Heart left ventricle (tissue), 16 donors: ENCODE measurements at regions not wholly inside any gene's neighbourhood (a gene's known extent, or its start where the extent isn't known, plus 50 kb on each side); places are given as distances from the start of the nearest gene placed in this dataset.

ENCODE experiments used
- ATAC-seq, 4 donors: fragments of 200-7000 bp; cut with Tn5 transposase; one replicate each; pipeline ENCODE4 v1.9.1; 2020 to 2022; ENCODE audit warnings: moderate library complexity in 4 of 4, mild to moderate bottlenecking in 3 of 4, moderate number of reproducible peaks in 1 of 4
- DNase-seq, 5 donors: peaks; one replicate each; pipeline ENCODE4 v3.0.0-alpha.2; 2020
- H3K27ac ChIP-seq, 12 donors: fragments of 200-600 bp; sonication (generic) in 4 of 12; one replicate each; pipeline versions ENCODE4 v1.5.0 to v1.8.0; 2016 to 2022; ENCODE audit warnings: mild to moderate bottlenecking in 2 of 12
- H3K27me3 ChIP-seq, 9 donors: fragments of 200-600 bp; sonication (generic) in 2 of 9; one replicate each; pipeline versions ENCODE4 v1.5.1 to v1.8.0; 2016 to 2022; ENCODE audit warnings: mild to moderate bottlenecking in 3 of 9
- H3K36me3 ChIP-seq, 9 donors: fragments of 200-600 bp; sonication (generic) in 2 of 9; one replicate each; pipeline versions ENCODE4 v1.5.0 to v1.8.0; 2018 to 2022; ENCODE audit warnings: mild to moderate bottlenecking in 2 of 9
- H3K4me1 ChIP-seq, 12 donors: fragments of 200-600 bp; sonication (generic) in 4 of 12; one replicate each; pipeline versions ENCODE4 v1.5.0 to v1.8.0; 2016 to 2022; ENCODE audit warnings: mild to moderate bottlenecking in 3 of 12
- H3K4me3 ChIP-seq, 12 donors: fragments of 200-600 bp; sonication (generic) in 4 of 12; one replicate each; pipeline versions ENCODE4 v1.5.0 to v1.8.0; 2017 to 2022; ENCODE audit warnings: mild to moderate bottlenecking in 9 of 12, moderate library complexity in 4 of 12
- H3K9me3 ChIP-seq, 12 donors: fragments of 200-600 bp; sonication (generic) in 4 of 12; one replicate each; pipeline versions ENCODE4 v1.5.0 to v1.8.0; 2016 to 2022; ENCODE audit warnings: mild to moderate bottlenecking in 1 of 12
- CTCF ChIP-seq, 12 donors: fragments of 200-600 bp; sonication (generic) in 4 of 12; IDR thresholded peaks; one replicate each; pipeline versions ENCODE4 v1.5.0 to v1.8.0; 2018 to 2022; ENCODE audit warnings: antibody characterized with exemption in 12 of 12, mild to moderate bottlenecking in 5 of 12
- POLR2A ChIP-seq, 2 donors: fragments of 450-650 bp; IDR thresholded peaks; one replicate each; pipeline ENCODE4 v1.6.1; 2017; ENCODE audit warnings: antibody characterized with exemption in 2 of 2, mild to moderate bottlenecking in 2 of 2, moderate library complexity in 2 of 2
- WGBS, 4 donors: extraction: QIAGEN DNeasy Blood & Tissue Kit in 2 of 4; methylation state at CpG; one replicate each; pipeline versions ENCODE4 v1.1.5 to v1.1.7; 2013 to 2018; 5-methylcytosine and 5-hydroxymethylcytosine counted together
- intact Hi-C, 10 donors: fragments of 100-400 bp; cut with DNase I; formaldehyde crosslinking; loops; one replicate each; pipeline versions ENCODE4 v1.11.1 to v1.14.2; 2022
- donor health status: ischemic (EF 13 %, LVEDD 7.1; RV severe dilation, severe dysfunction).
- donor health status: healthy with polysubstance abuse.
- donor health status: DM: no; HTN: yes; CAD: no.
- donor health status: DM: no; HTN: no; CAD: no.
- donor health status: ischemic (EF 25% LVEDD 6.9; RV normal size, moderate dysfunction).
- donor health status: ischemic (EF 25% LVEDD 5.7; RV mildly dilated, moderate dysfunction).
- donor health status: healthy.
- donor health status: DM: yes; HTN: yes; CAD: no.
- donor health status: ischemic (EF 35%, LVEDD 5.7; RV mildly dilated, moderate dysfunction).
- donor health status: nonischemic (EF 11% LVEDD 7.7; RV severe dilation, severe dysfunction).
- donor health status: DM: yes; HTN: yes; CAD: no.
- donor health status: PGD.
- donor health status: ischemic (EF 29% LVEDD 5.4; RV normal size, mild dysfunction).
- donor health status: nonischemic (EF 23%, LVEDD 6.1; RV moderate dilation, normal function).

GRCh38 chr1:14120895-14121294 lies 420.9 kb downstream of the PRDM2 start:
- intact Hi-C loops = no loop called here
- DNase-seq = no peak

GRCh38 chr1:14128096-14128495 lies 428.1 kb downstream of the PRDM2 start:
- Histone ChIP-seq H3K36me3 (no peaks in the 10 kb centered on the region), H3K27ac (no peak overlapping the region), H3K4me3 (no peak overlapping the region), H3K9me3 (no peaks in the 10 kb centered on the region), H3K27me3 (peaks cover 0 to under 1% (median 0%) of the 10 kb centered on the region in 9 donors), H3K4me1 (no peaks in the 10 kb centered on the region)
- ATAC-seq (no peak), DNase-seq (no peak)
- 82 to 94% (median 87%) methylated on average over 1 of the region's 1 CpG for WGBS, 4 donors
- intact Hi-C loops = no loop called here
- TF ChIP-seq CTCF (IDR thresholded peaks at IDR 0.05) = no peak
- TF ChIP-seq POLR2A (IDR thresholded peaks at IDR 0.05) = no peak

More at GRCh38 chr1:14120895-14121294, 420.9 kb downstream of the PRDM2 start:
- no peaks in the 10 kb centered on the region for H3K36me3 ChIP-seq
- peaks cover 0 to 8% (median 0%) of the 10 kb centered on the region in 12 donors for H3K9me3 ChIP-seq
- no peak for ATAC-seq
- H3K4me1 ChIP-seq = no peaks in the 10 kb centered on the region
- peaks cover 0 to 18% (median 0%) of the 10 kb centered on the region in 9 donors for H3K27me3 ChIP-seq
- H3K27ac ChIP-seq = no peak overlapping the region
- H3K4me3 ChIP-seq = no peak overlapping the region
- 91 to 98% (median 93%) methylated on average over 2 of the region's 2 CpGs for WGBS, 4 donors
- TF ChIP-seq POLR2A (IDR thresholded peaks at IDR 0.05) = no peak
- no peak for TF ChIP-seq CTCF (IDR thresholded peaks at IDR 0.05)

- intact Hi-C loops = no loop called here
- 72 to 86% (median 79%) methylated on average over 2 of the region's 2 CpGs for WGBS, 4 donors
- H3K27ac ChIP-seq = no peak overlapping the region
- no peaks in the 10 kb centered on the region for H3K4me1 ChIP-seq
- DNase-seq = no peak
- TF ChIP-seq CTCF (IDR thresholded peaks at IDR 0.05) = no peak
- TF ChIP-seq POLR2A (IDR thresholded peaks at IDR 0.05) = no peak
- no peak for ATAC-seq
- no peaks in the 10 kb centered on the region for H3K27me3 ChIP-seq
- no peaks in the 10 kb centered on the region for H3K9me3 ChIP-seq
- no peak overlapping the region for H3K4me3 ChIP-seq
- H3K36me3 ChIP-seq = no peaks in the 10 kb centered on the region
Observed at GRCh38 chr1:14129009-14129408, 429.0 kb downstream of the PRDM2 start.

- DNase-seq (no peak), ATAC-seq (no peak)
- H3K27me3 ChIP-seq = no peaks in the 10 kb centered on the region
- no peaks in the 10 kb centered on the region for H3K4me1 ChIP-seq
- no peak overlapping the region for H3K4me3 ChIP-seq
- no peak for TF ChIP-seq CTCF (IDR thresholded peaks at IDR 0.05)
- no peaks in the 10 kb centered on the region for H3K9me3 ChIP-seq
- H3K27ac ChIP-seq = no peak overlapping the region
- H3K36me3 ChIP-seq = no peaks in the 10 kb centered on the region
- 62 to 83% (median 72%) methylated on average over 2 of the region's 2 CpGs for WGBS, 4 donors
- intact Hi-C loops = no loop called here
Observed at GRCh38 chr1:14135070-14135469, 435.1 kb downstream of the PRDM2 start.
